GM11168 (cell line): ENCODE measurements at regions not wholly inside any gene's neighbourhood (a gene's known extent, or its start where the extent isn't known, plus 50 kb on each side); places are given as distances from the start of the nearest gene placed in this dataset.

ENCODE experiments used
- in situ Hi-C: fragments of 300-500 bp; cut with MboI; formaldehyde crosslinking; loops from one replicate; pipeline ENCODE4 v1.12.0; 2022; ENCODE audit warnings: low sequenced_read_pairs; ENCODE audit not compliant: unreplicated experiment

GRCh38 chr12:77724367-77724957, 106.2 kb upstream of the NAV3 start:
- in situ Hi-C loops: loop anchor here (10.0 kb wide), 1 partner anchor 190 kb away; no protein-coding TSS in a partner anchor

GRCh38 chr12:77723308-77723707, 107.4 kb upstream of the NAV3 start:
- in situ Hi-C loops: loop anchor here (10.0 kb wide), 1 partner anchor 191 kb away; no protein-coding TSS in a partner anchor

GRCh38 chr12:77722536-77722935, 108.2 kb upstream of the NAV3 start:
- in situ Hi-C loops: loop anchor here (10.0 kb wide), 1 partner anchor 192 kb away; no protein-coding TSS in a partner anchor

GRCh38 chr12:77720258-77720657, 110.4 kb upstream of the NAV3 start:
- in situ Hi-C loops: loop anchor here (10.0 kb wide), 1 partner anchor 195 kb away; no protein-coding TSS in a partner anchor

GRCh38 chr12:77710209-77710608, 120.5 kb upstream of the NAV3 start:
- in situ Hi-C loops: no loop called here

GRCh38 chr12:77697126-77697525, 133.6 kb upstream of the NAV3 start:
- in situ Hi-C loops: no loop called here

- in situ Hi-C loops: no loop called here
Measured at GRCh38 chr12:77696183-77696582, 134.5 kb upstream of the NAV3 start.

GRCh38 chr12:77689510-77690086, 141.1 kb upstream of the NAV3 start:
- in situ Hi-C loops: no loop called here

- in situ Hi-C loops: no loop called here
Measured at GRCh38 chr12:77687321-77687720, 143.4 kb upstream of the NAV3 start.

GRCh38 chr12:77686760-77687159, 143.9 kb upstream of the NAV3 start:
- in situ Hi-C loops: no loop called here

- in situ Hi-C loops: no loop called here
Measured at GRCh38 chr12:77685901-77686300, 144.8 kb upstream of the NAV3 start.

- in situ Hi-C loops: no loop called here
Measured at GRCh38 chr12:77685112-77685511, 145.6 kb upstream of the NAV3 start.

GRCh38 chr12:77682488-77682887, 148.2 kb upstream of the NAV3 start:
- in situ Hi-C loops: no loop called here

- in situ Hi-C loops: no loop called here
Measured at GRCh38 chr12:77681726-77682125, 149.0 kb upstream of the NAV3 start.

- in situ Hi-C loops: no loop called here
Measured at GRCh38 chr12:77679686-77680085, 151.0 kb upstream of the NAV3 start.

- in situ Hi-C loops: no loop called here
Measured at GRCh38 chr12:77678621-77679020, 152.1 kb upstream of the NAV3 start.

- in situ Hi-C loops: no loop called here
Measured at GRCh38 chr12:77667101-77667500, 163.6 kb upstream of the NAV3 start.

- in situ Hi-C loops: no loop called here
Measured at GRCh38 chr12:77648716-77649115, 182.0 kb upstream of the NAV3 start.

- in situ Hi-C loops: no loop called here
Measured at GRCh38 chr12:77645966-77646598, 184.6 kb upstream of the NAV3 start.

- in situ Hi-C loops: no loop called here
Measured at GRCh38 chr12:77644915-77645605, 185.6 kb upstream of the NAV3 start.

- in situ Hi-C loops: no loop called here
Measured at GRCh38 chr12:77642246-77642645, 188.4 kb upstream of the NAV3 start.
